NCI-H526 (cell line): ENCODE measurements at regions not wholly inside any gene's neighbourhood (a gene's known extent, or its start where the extent isn't known, plus 50 kb on each side); places are given as distances from the start of the nearest gene placed in this dataset.
"Not testable (repeated sequence)": the region's sequence is repeated elsewhere in the genome, so short reads cannot be mapped to it uniquely, and the experiment has no call there.

Experiments
- DNase-seq, 2 experiments: peaks; one replicate each; lab custom pipeline; 2025; lab: John Stamatoyannopoulos, UW

DNA sequence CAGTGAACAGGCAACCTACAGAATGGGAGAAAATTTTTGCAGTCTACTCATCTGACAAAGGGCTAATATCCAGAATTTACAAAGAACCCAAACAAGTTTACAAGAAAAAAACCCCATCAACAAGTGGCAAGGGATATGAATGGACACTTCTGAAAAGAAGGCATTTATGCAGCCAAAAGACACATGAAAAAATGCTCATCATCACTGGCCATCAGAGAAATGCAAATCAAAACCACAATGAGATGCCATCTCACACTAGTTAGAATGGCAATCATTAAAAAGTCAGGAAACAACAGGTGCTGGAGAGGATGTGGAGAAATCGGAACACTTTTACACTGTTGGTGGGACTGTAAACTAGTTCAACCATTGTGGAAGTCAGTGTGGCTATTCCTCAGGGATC is 80.3 kb downstream of the ZNF474 start:
- DNase-seq: not testable (repeated sequence)

DNA sequence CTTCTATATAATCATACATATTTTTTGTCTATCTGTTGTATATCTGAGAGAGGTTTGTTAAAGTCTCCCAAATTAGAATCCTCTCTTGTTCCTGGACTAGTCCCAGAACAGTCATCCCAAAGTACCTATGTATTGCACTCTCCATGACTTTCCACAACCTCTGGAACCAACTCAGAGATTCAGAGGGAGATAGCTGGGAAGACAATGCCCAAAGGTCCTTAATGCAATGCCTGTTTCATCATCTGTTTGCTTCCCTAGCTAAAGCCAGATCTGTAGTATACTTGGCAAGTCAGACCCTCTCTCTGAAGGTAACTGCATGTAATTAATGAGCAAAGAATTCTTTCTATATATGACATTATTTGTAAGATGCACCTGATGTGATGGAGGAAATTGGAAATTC is 89.4 kb downstream of the ZNF474 start:
- no peak for DNase-seq

DNA sequence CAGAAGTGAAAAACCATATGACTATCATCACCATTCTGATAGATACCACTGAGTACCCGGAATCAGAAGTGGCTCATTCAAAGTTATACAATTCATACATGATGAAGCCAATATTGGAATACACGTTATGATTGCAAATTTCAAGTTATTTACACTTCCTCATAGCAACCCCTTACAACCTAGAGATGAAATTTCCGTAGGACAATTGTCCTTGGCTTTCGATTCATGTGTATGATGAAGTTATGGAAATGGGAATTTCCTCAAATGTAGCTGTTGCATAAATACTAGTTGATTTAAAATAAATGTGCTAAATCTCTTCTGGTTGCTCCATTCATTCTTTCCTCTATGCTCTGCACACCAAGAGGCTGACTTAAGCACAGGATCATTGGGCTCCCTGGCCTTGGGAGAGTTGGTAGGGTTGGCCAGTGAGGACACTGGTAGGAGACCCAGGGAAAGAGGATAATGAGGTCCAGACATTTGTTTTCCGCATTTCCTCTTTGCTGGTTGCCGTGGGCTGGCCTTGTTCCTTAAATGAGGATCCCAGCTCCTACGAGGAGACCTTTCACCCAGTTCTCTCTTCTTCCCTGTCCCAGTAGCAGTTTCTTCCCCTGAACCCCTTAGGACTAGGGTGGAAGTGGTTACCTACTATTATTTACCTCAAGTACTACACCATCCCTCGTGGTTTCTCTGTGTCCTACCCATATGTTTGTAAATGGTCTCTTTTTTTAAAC is 90.3 kb downstream of the ZNF474 start:
- DNase-seq: no peak

DNA sequence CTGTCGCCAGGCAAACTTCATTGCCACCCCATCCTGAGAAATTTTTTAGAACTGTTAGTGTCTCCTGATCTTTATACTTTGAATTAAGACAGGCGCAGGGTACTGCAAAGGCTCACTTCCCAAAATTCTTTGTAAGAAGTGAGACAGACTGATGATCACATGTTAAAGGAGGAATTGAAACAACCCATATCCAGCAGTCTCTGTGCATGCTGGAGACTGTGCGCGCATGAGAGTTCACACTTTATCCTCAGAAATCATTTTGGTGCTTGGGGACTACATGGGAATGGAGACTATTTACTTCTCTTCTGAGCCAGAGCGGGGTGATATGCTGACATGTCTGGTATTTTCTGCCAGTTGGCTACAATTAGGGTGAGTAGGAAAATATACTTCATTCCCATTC is 91.2 kb downstream of the ZNF474 start:
- DNase-seq: no peak

GRCh38 chr5:122221857-122222256 is 90.2 kb upstream of the SNCAIP start:
- no peak for DNase-seq

GRCh38 chr5:122222580-122222979 is 89.5 kb upstream of the SNCAIP start:
- no peak for DNase-seq

DNA sequence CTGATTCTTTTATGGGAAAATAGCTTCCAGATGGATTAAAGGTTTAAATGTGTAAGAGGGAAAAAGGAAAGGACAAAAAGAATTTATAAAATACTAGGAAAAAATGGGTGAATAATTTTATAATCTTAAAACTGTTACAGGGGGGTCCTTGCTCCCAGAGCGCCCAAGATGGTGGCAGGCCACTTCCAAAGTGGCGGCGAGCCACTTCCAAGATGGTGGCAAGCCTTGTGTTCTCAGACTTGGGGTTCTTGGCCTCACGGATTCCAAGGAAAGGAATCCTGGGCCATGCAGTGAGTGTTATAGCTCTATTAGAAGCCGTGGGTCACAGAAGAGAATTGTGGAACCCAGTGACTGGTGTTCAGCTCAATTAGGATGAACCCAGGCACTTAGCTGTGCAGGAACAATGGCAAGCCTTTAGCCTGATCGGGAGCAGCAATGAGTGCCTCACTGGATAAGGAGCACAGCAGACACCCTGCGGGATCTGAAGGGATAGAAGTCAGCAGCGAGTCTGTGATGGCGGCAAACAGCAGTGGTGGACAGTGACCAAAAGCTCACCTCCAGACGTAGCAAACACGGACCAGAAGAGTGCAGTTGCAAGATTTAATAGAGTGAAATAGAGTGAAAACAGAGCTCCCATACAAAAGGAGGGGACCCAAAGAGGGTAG is 83.2 kb upstream of the SNCAIP start:
- no peak for DNase-seq

DNA sequence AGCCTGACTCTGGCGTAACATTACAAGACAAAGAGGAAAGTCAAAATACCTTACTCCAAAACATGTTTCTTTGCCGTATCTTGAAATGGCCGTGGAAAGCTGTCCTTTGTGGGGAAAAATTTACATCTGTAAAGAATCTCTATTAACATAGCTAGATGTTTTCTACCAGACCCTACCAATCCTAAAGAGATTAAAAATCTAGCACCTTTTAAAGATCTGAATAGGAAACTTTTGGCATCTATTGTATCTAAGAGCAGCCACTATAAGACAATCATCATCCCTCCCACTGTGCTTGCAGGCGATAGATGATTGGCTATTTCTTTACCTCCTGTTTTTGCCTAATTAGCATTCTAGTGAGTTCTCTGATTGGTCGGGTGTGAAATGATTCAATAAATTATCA is 82.5 kb upstream of the SNCAIP start:
- no peak for DNase-seq

DNA sequence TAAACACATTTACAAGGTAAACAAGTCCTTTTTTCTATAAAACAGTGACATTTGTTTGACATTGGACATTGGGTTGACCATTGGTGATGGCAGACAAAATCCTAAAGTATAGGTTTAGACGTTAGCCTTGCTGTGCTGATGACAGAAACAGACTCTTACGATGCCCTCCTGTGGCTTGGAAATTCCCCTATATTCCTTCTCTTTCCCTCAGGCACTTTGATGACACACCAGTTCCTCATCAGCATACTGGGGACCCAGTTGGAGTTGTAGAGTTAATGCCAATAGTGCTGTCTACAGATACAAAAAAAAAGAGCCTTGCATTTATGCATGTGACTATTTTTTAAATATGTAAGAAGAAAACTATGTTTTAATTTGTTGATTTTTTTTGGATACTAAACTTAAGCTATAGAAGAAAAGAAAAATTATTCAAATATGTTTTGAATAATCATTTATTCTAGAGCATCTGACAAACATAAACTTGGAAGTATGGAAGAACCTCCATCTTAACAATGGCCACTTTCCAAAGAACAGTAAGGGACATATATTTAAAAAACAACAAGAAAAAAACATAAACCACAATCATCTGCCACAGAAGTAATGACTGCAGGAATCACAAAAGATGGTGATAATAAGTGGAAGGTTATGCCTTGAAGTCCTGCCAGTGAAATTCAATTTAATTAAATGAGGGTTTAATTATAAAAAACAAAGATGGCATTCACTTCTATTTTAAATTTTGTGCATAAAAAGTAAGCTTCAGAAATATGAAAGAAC is 75.6 kb upstream of the SNCAIP start:
- DNase-seq: no peak

DNA sequence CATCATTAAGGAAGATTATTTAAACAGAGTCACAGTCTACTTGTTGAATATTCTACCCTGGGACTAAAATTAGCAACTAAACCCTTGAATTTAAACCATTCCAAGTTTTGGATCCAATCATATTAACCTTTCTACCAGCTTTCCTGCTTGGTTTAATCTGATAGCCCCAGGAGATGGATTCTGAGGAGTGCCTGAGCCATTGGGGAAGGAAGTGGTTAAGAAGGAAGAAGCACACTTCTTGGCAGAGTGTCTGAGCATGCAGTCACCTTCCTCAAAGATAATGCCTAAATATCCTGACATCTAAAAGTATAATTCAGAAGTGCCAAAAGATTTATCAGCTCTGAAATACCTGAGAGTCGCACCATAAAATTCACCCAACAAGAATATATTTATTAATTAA is 74.1 kb upstream of the SNCAIP start:
- DNase-seq: no peak

- DNase-seq: peak in 1 of 2 experiments; percentile 10
Observed at GRCh38 chr5:122252319-122252718, 59.7 kb upstream of the SNCAIP start.

DNA sequence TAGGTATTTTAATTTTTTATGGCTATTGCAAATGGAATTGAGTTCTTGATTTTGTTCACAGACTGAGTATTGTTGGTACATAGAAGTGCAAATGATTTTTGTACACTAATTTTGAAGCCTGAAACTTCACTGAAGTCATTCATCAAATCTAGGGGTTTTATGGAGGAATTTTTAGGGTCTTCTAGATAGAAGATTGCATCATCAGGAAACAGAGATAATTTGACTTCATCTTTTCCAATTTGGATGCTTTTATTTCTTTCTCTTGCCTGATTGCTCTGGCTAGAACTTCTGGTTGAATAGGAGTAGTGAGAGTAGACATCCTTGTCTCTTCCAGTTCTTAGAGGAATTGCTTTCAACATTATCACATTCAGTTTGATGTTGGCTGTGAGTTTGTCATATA is 58.2 kb upstream of the SNCAIP start:
- no peak for DNase-seq

- DNase-seq: no peak
Observed at GRCh38 chr5:122256388-122256787, 55.6 kb upstream of the SNCAIP start.

GRCh38 chr5:122257000-122257399 is 55.0 kb upstream of the SNCAIP start:
- no peak for DNase-seq

DNA sequence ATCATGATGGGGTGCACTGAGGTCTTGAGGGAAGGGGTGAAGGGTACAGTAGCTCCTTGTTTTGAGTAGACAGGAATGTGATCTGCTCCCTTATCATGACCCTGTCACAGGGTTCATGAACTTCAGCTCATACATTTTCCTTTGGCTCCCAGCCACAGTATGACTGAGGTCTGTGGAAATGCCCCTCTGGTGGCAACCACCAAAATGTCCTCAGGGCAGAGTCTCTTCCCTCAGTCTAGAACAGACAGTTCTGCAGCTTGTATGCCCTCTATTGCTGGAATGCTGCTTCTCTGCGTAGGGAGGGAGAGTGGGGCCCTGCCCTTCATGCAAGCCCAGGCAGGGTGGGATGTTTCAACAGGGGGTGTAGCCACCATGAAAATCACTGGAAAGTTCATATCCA is 53.8 kb upstream of the SNCAIP start:
- DNase-seq: no peak

GRCh38 chr5:122258840-122259239 is 53.2 kb upstream of the SNCAIP start:
- DNase-seq: no peak

DNA sequence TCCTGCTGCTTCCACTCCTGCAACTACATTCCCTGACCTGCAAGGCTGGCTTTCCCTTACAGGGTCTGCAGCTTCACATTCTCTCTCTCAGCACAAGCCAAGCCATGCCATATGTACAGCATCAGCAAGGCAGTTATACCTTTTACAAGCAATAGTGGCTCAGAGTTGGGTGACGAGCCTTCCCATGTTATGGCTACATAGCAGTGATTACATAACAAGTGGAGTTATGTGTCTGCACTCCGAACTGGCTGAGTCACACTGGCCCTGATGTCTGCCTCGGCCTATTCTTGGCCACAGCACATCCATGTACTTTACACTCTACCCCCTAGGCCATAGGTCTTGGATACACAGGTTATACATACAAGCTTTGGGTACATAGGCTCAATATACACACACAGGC is 52.0 kb upstream of the SNCAIP start:
- no peak for DNase-seq

DNA sequence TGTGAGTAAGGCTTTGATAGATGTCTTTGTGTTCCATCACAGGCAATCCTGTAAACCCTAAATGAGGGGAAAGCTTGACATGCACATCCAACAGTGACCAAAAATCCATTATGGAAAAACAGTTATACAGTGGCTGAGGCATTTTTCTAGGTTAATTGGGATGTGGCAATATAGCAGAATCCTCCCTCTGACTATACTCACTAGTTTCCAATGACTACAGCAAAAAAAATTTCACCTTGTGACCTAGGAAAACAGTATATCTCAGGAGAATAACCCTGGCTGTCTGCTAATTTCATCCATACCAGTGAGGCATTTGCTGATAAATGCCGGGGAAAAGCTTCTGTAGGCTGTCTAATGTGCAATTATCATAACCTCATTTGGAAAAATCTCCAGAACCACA is 49.9 kb upstream of the SNCAIP start:
- DNase-seq: no peak
